LNCaP clone FGC (cell line): ENCODE measurements at regions not wholly inside any gene's neighbourhood (a gene's known extent, or its start where the extent isn't known, plus 50 kb on each side); places are given as distances from the start of the nearest gene placed in this dataset.

Source experiments
- DNase-seq: peaks from one replicate; pipeline ENCODE4 v3.0.0-alpha.2; 2011; ENCODE audit warnings: low read depth
- H3K4me3 ChIP-seq: 2 replicates; pipeline ENCODE4 v1.5.1; 2011; ENCODE audit warnings: mild to moderate bottlenecking, low read depth, low read length, control low read depth
- CTCF ChIP-seq: IDR thresholded peaks from 2 replicates; pipeline ENCODE4 v1.5.1; 2012; ENCODE audit warnings: mild to moderate bottlenecking; ENCODE audit not compliant: control insufficient read depth, insufficient read depth; ENCODE audit errors: extremely low read depth

- DNase-seq: no peak
- no peak for TF ChIP-seq CTCF
Observed at GRCh38 chr18:28791101-28791500, 614.2 kb upstream of the CDH2 start.

GRCh38 chr18:28789502-28789901, 612.6 kb upstream of the CDH2 start:
- TF ChIP-seq CTCF: no peak
- DNase-seq: no peak
- H3K4me3 ChIP-seq: no peak overlapping the region

More at GRCh38 chr18:28791101-28791500, 614.2 kb upstream of the CDH2 start:
- H3K4me3 ChIP-seq: no peak overlapping the region

- no peak for DNase-seq
- no peak overlapping the region for H3K4me3 ChIP-seq
- no peak for TF ChIP-seq CTCF
Observed at GRCh38 chr18:28786926-28787325, 610.0 kb upstream of the CDH2 start.

- H3K4me3 ChIP-seq: no peak overlapping the region
- no peak for TF ChIP-seq CTCF
- no peak for DNase-seq
Observed at GRCh38 chr18:28781616-28782362, 604.9 kb upstream of the CDH2 start.

GRCh38 chr18:28778706-28779105, 601.8 kb upstream of the CDH2 start:
- no peak for TF ChIP-seq CTCF
- no peak overlapping the region for H3K4me3 ChIP-seq
- DNase-seq: no peak

GRCh38 chr18:28777756-28778155, 600.8 kb upstream of the CDH2 start:
- no peak overlapping the region for H3K4me3 ChIP-seq
- no peak for TF ChIP-seq CTCF
- no peak for DNase-seq

- H3K4me3 ChIP-seq: no peak overlapping the region
- no peak for TF ChIP-seq CTCF
- DNase-seq: no peak
Observed at GRCh38 chr18:28771849-28772248, 594.9 kb upstream of the CDH2 start.
